GM23248 (cell line): ENCODE measurements at regions not wholly inside any gene's neighbourhood (a gene's known extent, or its start where the extent isn't known, plus 50 kb on each side); places are given as distances from the start of the nearest gene placed in this dataset.

Source experiments
- DNase-seq: peaks from one replicate; pipeline ENCODE4 v3.0.0-alpha.2; 2015
- H2AFZ ChIP-seq: fragments of 200-600 bp; sonication (generic); 2 replicates; pipeline ENCODE4 v1.6.1; 2016; ENCODE audit warnings: antibody characterized with exemption
- H3F3A ChIP-seq: fragments of 200-600 bp; sonication (generic); 2 replicates; pipeline ENCODE4 v1.6.1; 2016; ENCODE audit warnings: mild to moderate bottlenecking, antibody characterized with exemption, mixed run types; ENCODE audit not compliant: insufficient read depth
- H3K27ac ChIP-seq: fragments of 200-600 bp; sonication (generic); 2 replicates; pipeline ENCODE4 v1.5.1; 2016; ENCODE audit warnings: mild to moderate bottlenecking
- H3K27me3 ChIP-seq: fragments of 200-600 bp; sonication (generic); replicated peaks from 2 replicates; pipeline ENCODE4 v1.6.1; 2016; ENCODE audit warnings: mild to moderate bottlenecking; ENCODE audit not compliant: insufficient read depth
- H3K36me3 ChIP-seq: fragments of 200-600 bp; sonication (generic); 2 replicates; pipeline ENCODE4 v1.6.1; 2016; ENCODE audit warnings: low read depth, mild to moderate bottlenecking
- H3K4me1 ChIP-seq: fragments of 200-600 bp; sonication (generic); 2 replicates; pipeline ENCODE4 v1.6.1; 2016; ENCODE audit warnings: mild to moderate bottlenecking; ENCODE audit not compliant: insufficient read depth
- H3K4me2 ChIP-seq: fragments of 200-600 bp; sonication (generic); one replicate; pipeline ENCODE4 v1.6.1; 2016; ENCODE audit warnings: mild to moderate bottlenecking; ENCODE audit not compliant: unreplicated experiment
- H3K4me3 ChIP-seq: fragments of 200-600 bp; sonication (generic); 2 replicates; pipeline ENCODE4 v1.5.1; 2016; ENCODE audit warnings: mild to moderate bottlenecking
- H3K79me2 ChIP-seq: fragments of 200-600 bp; sonication (generic); 2 replicates; pipeline ENCODE4 v1.6.1; 2016; ENCODE audit warnings: mild to moderate bottlenecking; ENCODE audit not compliant: insufficient read depth
- H3K9ac ChIP-seq: fragments of 200-600 bp; sonication (generic); 2 replicates; pipeline ENCODE4 v1.6.1; 2016; ENCODE audit warnings: mild to moderate bottlenecking
- H3K9me2 ChIP-seq: fragments of 200-600 bp; sonication (generic); 2 replicates; pipeline ENCODE4 v1.6.1; 2016; ENCODE audit warnings: mixed run types, mild to moderate bottlenecking, moderate library complexity; ENCODE audit not compliant: insufficient read depth
- H3K9me3 ChIP-seq: fragments of 200-600 bp; sonication (generic); one replicate; pipeline ENCODE4 v1.6.1; 2017; ENCODE audit warnings: low read depth
- H4K20me1 ChIP-seq: fragments of 200-600 bp; sonication (generic); 2 replicates; pipeline ENCODE4 v1.6.0; 2016; ENCODE audit not compliant: insufficient read depth
- EZH2 ChIP-seq: fragments of 200-600 bp; sonication (generic); IDR thresholded peaks from 2 replicates; pipeline ENCODE4 v1.6.1; 2018; ENCODE audit warnings: antibody characterized with exemption, mild to moderate bottlenecking; ENCODE audit not compliant: insufficient read depth, poor library complexity, severe bottlenecking
- EZH2phosphoT487 ChIP-seq: fragments of 200-600 bp; sonication (generic); IDR thresholded peaks from 2 replicates; pipeline ENCODE4 v1.6.1; 2018; ENCODE audit warnings: antibody characterized with exemption, moderate library complexity, mild to moderate bottlenecking, low read depth; ENCODE audit not compliant: insufficient read depth
- WGBS, 2 experiments: methylation state at CpG; one replicate each; pipeline ENCODE4 v1.1.6; 2015 to 2017; ENCODE audit warnings: low lambda C conversion rate in 2 of 2, low coverage in 1 of 2; ENCODE audit errors: missing lambda C conversion rate in 2 of 2; 5-methylcytosine and 5-hydroxymethylcytosine counted together
- in situ Hi-C: fragments of 300-500 bp; cut with MboI; formaldehyde crosslinking; loops from 2 replicates; pipeline ENCODE4 v1.15.0; 2020

DNA sequence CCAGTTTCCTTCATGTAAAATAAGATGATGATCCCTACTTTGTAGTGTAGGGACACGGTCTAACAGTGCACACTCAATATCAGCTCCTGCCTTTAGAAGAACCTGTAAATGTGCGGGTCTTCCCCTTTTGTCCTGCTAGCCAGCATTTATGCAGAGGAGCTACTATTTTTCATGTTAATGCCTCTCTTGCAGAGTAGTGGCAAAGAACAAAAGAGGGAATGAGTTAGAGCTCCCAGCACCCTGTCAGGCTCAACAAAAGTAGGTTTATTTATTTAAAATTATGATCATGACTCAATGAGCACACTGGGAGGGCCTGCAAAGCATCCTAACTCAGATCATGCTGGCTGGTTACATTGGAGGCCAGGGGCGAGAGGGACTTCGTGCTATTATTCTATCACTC is 414.5 kb upstream of the COBL start:
- TF ChIP-seq EZH2phosphoT487 (no peak), EZH2 (no peak)
- Histone ChIP-seq H3K4me3 (no peak overlapping the region), H3K36me3 (no peaks in the 10 kb centered on the region), H2AFZ (no peak overlapping the region), H4K20me1 (no peaks in the 10 kb centered on the region), H3K27ac (no peak overlapping the region), H3F3A (no peaks in the 10 kb centered on the region), H3K9ac (no peak overlapping the region), H3K27me3 (no peaks in the 10 kb centered on the region), H3K4me1 (no peaks in the 10 kb centered on the region), H3K9me3 (no peaks in the 10 kb centered on the region), H3K4me2 (no peak overlapping the region), H3K9me2 (no peaks in the 10 kb centered on the region), H3K79me2 (no peaks in the 10 kb centered on the region)
- no peak for DNase-seq
- WGBS, 2 experiments, result 19 to 23% methylated on average over 4 of the region's 4 CpGs
- in situ Hi-C loops, result no loop called here

DNA sequence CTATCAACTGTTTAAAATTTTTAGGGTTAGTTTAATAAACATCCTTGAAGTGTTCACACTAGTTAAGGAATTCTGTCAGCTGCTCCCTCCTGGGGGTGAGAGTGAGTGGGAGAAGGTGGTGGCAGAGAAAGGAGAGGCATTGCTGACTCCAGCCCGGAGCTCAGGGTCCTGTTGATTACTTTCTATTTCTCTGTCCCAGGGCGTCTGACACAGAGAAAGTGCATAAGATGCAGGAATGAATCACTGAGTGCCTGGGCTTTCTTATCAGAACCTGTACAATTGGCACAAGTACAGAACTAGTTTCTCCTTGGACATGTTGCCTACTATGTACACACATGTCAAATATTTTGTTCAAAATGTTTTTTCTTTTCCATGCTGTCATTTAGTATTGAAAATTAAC is 410.8 kb upstream of the COBL start:
- Histone ChIP-seq H3K27ac (no peak overlapping the region), H3K9ac (no peak overlapping the region), H3K27me3 (no peaks in the 10 kb centered on the region), H2AFZ (no peak overlapping the region), H3K4me3 (no peak overlapping the region), H3K9me3 (no peaks in the 10 kb centered on the region), H3K79me2 (no peaks in the 10 kb centered on the region), H3K4me1 (no peaks in the 10 kb centered on the region), H3K4me2 (no peak overlapping the region), H3F3A (no peaks in the 10 kb centered on the region), H3K36me3 (no peaks in the 10 kb centered on the region), H4K20me1 (no peaks in the 10 kb centered on the region), H3K9me2 (no peaks in the 10 kb centered on the region)
- 0 to 4% methylated on average over 2 of the region's 2 CpGs for WGBS, 2 experiments
- in situ Hi-C loops, result no loop called here
- TF ChIP-seq EZH2phosphoT487, result no peak
- TF ChIP-seq EZH2, result no peak
- no peak for DNase-seq

DNA sequence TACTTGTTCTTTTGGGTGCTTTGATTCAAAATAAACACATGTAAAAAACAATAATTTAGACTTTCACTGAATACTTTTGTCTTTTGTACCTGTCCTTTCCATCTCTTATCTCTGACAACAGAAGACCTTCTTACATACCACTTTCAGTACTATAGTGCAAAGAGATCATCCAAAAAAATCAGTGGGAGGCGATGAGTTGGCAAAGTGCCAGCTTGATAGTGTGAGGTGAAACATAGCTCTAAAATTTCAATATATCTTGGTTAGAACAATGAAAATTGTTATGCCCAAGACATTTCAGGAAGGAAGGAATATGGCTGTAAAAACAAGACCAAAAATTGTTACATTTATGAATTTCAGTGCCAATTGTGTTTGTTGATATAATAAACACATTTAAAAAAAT is 390.2 kb upstream of the COBL start:
- Histone ChIP-seq H3K79me2 (no peaks in the 10 kb centered on the region), H3F3A (no peaks in the 10 kb centered on the region), H3K4me1 (no peaks in the 10 kb centered on the region), H3K9me2 (no peaks in the 10 kb centered on the region), H4K20me1 (no peaks in the 10 kb centered on the region), H2AFZ (no peak overlapping the region), H3K27ac (no peak overlapping the region), H3K27me3 (no peaks in the 10 kb centered on the region), H3K4me2 (no peak overlapping the region), H3K36me3 (no peaks in the 10 kb centered on the region), H3K9me3 (no peaks in the 10 kb centered on the region), H3K4me3 (no peak overlapping the region), H3K9ac (no peak overlapping the region)
- WGBS, 2 experiments, result 0 to 8% methylated on average over 1 of the region's 1 CpG
- TF ChIP-seq EZH2 (no peak), EZH2phosphoT487 (no peak)
- no peak for DNase-seq
- in situ Hi-C loops, result no loop called here

DNA sequence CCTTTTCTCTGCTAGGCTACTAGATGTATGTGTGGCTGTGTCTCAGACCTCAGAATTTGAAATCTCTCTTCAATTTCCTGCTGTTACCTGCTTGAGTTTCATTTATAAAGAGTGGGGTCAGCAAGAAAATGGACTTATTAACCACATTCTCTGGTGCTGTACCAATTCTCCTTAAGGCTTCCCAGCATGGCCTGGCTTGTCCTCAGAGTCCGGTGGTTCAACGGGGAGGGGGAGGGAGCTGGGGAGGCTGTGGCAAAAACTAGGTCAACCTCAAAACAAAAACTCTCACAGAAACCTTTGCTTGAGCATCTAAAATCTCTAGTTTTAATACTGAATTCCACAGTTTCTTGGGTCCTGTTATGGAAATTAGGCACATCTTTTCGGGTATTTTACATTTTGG is 389.1 kb upstream of the COBL start:
- H3K27ac ChIP-seq, result no peak overlapping the region
- no peaks in the 10 kb centered on the region for H3K79me2 ChIP-seq
- H3K36me3 ChIP-seq, result no peaks in the 10 kb centered on the region
- 20 to 36% methylated on average over 3 of the region's 3 CpGs for WGBS, 2 experiments
- no peak overlapping the region for H3K4me2 ChIP-seq
- no peak overlapping the region for H3K4me3 ChIP-seq
- DNase-seq, result no peak
- no peaks in the 10 kb centered on the region for H3F3A ChIP-seq
- TF ChIP-seq EZH2 (no peak), EZH2phosphoT487 (no peak)
- no peaks in the 10 kb centered on the region for H3K4me1 ChIP-seq
- H3K27me3 ChIP-seq, result no peaks in the 10 kb centered on the region
- no peak overlapping the region for H2AFZ ChIP-seq
- no peaks in the 10 kb centered on the region for H3K9me2 ChIP-seq
- no peak overlapping the region for H3K9ac ChIP-seq
- H4K20me1 ChIP-seq, result no peaks in the 10 kb centered on the region
- no peaks in the 10 kb centered on the region for H3K9me3 ChIP-seq
- in situ Hi-C loops, result no loop called here

DNA sequence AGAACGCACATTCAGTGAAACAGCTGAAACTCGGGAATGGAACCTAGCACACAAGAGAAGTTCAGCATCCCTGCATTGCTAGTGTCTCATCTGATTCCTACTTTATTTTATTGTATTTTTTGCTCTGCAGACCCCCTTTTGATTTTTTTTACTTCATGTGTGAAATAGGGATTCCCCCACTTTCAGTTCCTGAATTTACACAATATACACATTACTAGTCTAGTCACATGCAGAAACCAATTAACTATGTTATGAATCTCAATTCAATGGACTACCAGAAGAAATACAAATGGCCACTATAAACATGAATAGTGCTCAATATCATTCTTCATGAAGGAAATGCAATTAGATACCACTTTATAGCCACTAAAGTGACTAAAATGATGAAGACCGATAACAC is 386.1 kb upstream of the COBL start:
- Histone ChIP-seq H3K9me3 (no peaks in the 10 kb centered on the region), H3K4me1 (no peaks in the 10 kb centered on the region), H3F3A (no peaks in the 10 kb centered on the region), H4K20me1 (no peaks in the 10 kb centered on the region), H3K9ac (no peak overlapping the region), H3K36me3 (no peaks in the 10 kb centered on the region), H3K9me2 (no peaks in the 10 kb centered on the region), H2AFZ (no peak overlapping the region), H3K27ac (no peak overlapping the region), H3K4me2 (no peak overlapping the region), H3K4me3 (no peak overlapping the region), H3K79me2 (no peaks in the 10 kb centered on the region), H3K27me3 (no peaks in the 10 kb centered on the region)
- DNase-seq, result no peak
- in situ Hi-C loops, result no loop called here
- no peak for TF ChIP-seq EZH2
- TF ChIP-seq EZH2phosphoT487, result no peak
- WGBS, 2 experiments, result 23 to 28% methylated on average over 3 of the region's 3 CpGs
